NOMO-1 treated with dmso at 0.1 percent for 144 hours (cell line): ENCODE measurements at regions not wholly inside any gene's neighbourhood (a gene's known extent, or its start where the extent isn't known, plus 50 kb on each side); places are given as distances from the start of the nearest gene placed in this dataset.

Source experiments
- DNase-seq: peaks from one replicate; lab custom pipeline; 2025; ENCODE audit not compliant: unreplicated experiment; lab: John Stamatoyannopoulos, UW

- no peak for DNase-seq
Observed at GRCh38 chr5:39579750-39580149, 155.0 kb upstream of the DAB2 start.

DNA sequence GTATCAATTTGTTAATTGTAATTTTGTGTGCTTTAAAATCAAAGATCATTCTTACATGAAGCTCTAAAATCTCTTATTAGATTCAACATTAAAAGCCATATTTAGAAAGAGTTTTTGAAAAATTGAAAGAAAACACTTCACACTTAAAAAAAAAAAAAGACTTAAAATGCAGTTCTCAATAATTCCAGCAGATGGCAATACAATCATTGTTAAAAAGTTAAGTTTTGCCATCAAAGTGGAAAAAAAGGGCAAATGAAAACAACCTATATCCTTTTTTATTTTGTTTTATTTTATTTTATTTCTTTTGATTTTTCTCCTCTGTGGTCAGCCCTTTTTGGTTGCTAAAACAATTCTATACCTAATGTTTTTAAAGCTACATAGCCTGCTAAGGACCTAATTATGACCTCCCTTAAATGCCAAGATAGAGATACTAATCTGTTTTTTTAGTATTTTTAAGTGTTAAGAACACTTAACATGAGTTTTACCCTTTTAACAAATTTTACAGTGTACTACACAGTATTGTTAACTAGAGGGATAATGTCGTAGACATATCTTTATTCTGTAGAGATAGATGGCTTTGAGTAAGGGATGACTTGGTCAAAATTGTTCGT is 154.2 kb upstream of the DAB2 start:
- DNase-seq, result no peak

DNA sequence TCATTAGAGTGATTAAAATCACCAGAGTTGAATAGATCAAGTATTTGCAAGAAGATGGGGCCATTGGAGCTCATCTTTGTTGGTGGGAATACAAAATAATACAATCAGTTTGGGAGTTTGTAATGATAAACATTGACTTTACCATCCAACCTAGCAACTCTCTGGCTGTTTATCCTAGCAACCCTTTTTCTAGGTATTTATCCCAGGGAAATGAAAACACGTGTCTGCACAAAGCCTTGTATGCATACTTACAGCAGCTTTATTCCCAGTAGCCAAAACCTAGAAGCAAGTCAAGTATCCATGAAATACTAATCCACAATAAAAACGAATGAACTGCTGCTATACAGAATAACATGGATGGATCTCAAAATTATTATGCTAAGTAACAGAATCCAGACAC is 152.7 kb upstream of the DAB2 start:
- DNase-seq, result no peak

GRCh38 chr5:39570403-39571027 is 145.7 kb upstream of the DAB2 start:
- DNase-seq, result peak; percentile 64

DNA sequence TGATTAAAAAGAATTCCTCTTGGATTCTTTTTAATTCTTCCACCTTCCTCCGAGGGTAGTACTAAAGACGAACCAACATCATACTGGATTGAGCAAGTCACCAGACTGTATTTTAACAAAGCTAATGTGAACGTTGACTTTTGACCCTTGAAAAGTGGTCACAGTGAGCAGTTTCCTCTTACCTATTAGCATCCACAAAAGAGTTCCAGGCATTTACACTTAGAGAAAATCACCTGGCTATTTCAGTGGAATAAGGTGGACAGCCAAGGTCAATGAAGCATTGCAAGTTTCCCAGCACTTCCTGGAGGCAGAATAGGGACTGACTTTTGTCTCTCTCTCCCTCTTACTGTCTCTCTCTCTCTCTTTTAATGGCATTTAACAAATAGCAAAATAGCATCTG is 145.1 kb upstream of the DAB2 start:
- no peak for DNase-seq

DNA sequence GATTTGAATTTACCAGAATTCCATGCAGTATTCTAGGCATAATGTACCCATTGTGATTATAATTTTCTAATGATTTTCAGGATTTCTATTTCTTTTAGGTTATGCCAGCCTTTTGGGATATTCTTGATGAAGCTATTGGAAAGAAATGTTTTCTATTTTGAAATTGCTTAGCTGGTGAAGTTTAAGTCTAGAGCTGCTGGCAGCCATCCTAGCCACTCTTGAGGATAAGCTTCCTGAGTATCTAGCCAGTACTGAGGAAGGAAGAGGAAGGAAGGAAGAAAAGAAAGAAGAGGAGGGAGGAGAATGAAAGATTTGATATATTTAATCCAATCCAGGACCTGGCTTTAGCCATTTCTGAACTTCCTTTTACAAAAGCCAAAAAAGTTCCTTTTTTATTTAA is 142.1 kb upstream of the DAB2 start:
- DNase-seq, result no peak

DNA sequence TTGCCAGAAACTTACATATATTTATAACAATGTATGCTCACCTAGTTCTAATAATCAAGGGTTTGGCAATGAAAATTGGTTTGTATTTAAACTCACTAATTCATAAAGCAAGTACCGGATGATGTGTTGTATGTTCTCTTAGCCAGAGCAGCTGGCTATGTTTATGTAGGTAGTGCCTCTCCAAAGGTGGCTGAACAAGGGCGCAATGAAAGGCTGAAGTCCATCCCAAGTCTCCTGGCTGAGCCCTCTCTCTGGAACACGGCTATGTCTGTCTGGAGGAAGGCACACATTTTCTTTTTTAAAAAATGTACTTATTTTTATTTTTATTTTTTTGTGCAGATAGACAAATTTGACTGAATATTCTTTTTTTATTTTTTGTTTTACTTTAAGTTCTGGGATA is 141.2 kb upstream of the DAB2 start:
- no peak for DNase-seq

DNA sequence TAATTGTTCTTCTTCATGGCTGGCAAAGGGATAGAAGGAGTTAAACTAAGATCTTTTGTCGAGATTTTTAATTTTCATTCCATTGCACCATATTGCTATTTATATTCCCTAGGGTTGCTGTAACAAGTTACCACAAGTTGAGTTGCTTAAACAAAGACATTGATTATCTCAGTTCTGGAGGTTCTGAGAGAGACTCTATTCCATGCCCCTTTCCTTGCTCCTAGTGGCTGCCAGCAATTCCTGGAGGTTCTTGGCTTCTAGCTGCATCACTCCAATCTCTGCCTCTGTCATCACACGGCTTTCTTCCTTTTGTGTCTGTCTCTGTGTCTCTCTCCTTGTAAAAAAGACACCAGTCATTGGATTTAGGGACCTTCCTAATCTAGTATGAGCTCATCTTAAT is 136.6 kb upstream of the DAB2 start:
- DNase-seq, result no peak

GRCh38 chr5:39560726-39561125 is 135.9 kb upstream of the DAB2 start:
- no peak for DNase-seq

DNA sequence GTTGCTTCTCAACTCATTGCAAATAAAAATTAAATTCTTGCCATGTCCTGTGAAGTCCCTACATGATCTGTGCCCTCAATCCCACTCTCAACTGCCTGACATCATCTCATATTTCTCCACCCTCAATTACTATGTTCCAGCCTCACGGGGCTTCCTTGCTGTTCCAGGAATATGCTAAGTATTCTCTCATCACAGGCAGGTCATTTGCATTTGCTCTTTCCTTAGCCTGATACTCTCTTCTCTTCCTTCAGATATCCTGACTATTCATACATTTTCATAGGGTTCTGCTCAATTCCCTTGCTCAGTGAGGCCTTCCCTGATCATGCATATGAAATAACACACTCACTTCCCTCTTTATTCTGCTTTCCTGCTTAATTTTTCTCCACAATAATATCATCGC is 135.1 kb upstream of the DAB2 start:
- DNase-seq, result no peak

- DNase-seq, result no peak
Observed at GRCh38 chr5:39558541-39558940, 133.8 kb upstream of the DAB2 start.

GRCh38 chr5:39555788-39556187 is 131.0 kb upstream of the DAB2 start:
- peak; percentile 65 for DNase-seq

GRCh38 chr5:39547553-39548154 is 122.9 kb upstream of the DAB2 start:
- DNase-seq, result peak; percentile 32

GRCh38 chr5:39544941-39545340 is 120.2 kb upstream of the DAB2 start:
- DNase-seq, result no peak

GRCh38 chr5:39543335-39543734 is 118.6 kb upstream of the DAB2 start:
- DNase-seq, result peak; percentile 20

DNA sequence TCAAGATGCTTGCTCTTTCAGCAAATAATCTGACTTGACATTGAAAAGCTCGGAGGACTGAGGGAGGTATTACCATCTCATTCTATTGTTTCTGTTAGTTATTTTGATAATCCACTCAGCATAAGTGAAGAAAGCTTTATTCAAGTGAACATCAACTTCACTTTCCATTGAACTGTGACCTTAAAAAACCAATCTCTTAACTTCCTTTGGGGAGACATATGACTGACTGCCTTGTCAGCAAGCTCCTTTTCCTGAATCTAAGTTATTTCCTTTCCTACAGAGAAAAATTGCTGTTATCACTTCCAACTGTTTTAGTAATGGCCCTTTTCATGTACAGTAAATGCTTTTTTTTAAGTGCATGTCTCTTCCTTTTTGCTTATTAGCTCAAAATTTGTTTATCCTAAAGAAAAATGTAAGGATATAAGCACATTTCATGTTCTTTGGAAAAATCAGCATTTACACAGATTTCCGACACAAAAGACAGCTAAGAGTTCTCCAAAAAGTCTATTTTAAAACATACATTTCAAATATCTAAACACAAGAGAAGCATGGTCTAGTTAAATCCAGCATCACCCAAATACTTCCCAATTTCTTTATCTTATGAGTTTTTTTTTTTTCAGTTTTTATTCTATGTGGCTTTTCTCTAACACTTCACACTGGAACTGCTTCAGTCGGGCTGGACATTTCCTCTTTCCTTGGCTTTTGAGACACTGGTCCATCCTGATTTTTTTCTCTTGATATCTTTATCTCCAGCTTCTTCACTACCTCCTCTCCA is 117.9 kb upstream of the DAB2 start:
- DNase-seq, result no peak

- DNase-seq, result no peak
Observed at GRCh38 chr5:39541920-39542319, 117.1 kb upstream of the DAB2 start.

DNA sequence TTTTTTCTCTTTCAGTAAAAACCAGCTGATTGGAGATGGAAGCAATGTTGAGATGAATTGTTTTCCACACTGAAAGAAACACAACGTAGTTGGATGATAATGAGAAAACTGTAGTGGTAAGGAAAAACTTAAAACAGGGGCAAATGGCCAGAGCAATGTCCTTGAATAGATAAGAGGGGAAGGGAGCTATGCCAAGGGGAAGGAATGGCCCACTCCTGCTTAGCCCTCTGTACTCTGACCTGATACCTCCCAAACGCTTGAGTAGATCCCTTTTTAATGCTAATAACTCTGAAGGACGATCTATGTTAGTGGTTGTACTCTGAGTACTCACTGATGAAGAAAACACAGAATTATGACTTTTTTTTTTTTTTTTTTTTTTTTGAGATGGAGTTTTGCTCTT is 114.7 kb upstream of the DAB2 start:
- DNase-seq, result no peak

DNA sequence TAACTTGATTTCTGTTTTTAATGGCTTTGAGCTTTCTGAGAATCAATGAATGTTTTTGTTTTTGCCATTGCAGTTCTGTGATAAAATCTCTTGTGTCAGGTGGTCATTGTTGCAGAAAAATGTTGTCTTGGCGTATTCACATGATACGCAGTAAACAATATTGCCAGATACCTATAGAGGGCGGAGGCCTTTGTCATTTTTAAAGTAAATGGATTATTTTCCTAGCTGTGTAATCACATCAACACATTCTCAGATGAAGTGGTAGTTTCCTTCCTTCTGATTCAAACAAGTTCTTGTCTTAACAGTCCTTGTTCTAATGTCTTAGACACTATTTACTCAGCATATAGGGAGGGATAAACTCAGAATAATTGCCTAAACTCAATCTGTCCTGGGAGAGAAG is 109.9 kb upstream of the DAB2 start:
- DNase-seq, result no peak

DNA sequence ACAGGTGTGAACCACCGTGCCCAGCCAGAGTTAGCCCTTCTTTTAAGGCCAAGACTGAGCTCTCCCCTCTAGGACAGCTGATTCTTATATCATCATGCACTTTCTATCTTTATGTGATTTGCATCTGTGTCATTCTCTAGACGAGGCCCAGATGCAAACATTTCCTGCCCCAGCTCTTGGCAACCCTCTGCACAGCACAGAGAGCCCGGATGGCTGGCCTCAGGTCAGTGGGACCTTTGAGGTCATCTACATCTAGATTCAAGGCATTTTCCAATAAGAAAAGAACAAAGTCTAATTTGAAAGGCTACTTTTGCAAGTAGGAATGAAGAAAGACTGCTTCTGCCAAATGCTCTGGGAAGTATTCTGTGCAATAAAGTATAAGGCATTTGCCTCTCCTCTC is 109.0 kb upstream of the DAB2 start:
- no peak for DNase-seq

- no peak for DNase-seq
Observed at GRCh38 chr5:39532511-39532910, 107.7 kb upstream of the DAB2 start.

GRCh38 chr5:39531306-39531705 is 106.5 kb upstream of the DAB2 start:
- DNase-seq, result no peak
